HG03280 (cell line): ENCODE measurements at regions not wholly inside any gene's neighbourhood (a gene's known extent, or its start where the extent isn't known, plus 50 kb on each side); places are given as distances from the start of the nearest gene placed in this dataset.

Source experiments
- ATAC-seq: cut with Tn5 transposase; IDR thresholded peaks from one replicate; pipeline ENCODE4 v1.9.1; 2021; ENCODE audit warnings: mild to moderate bottlenecking, moderate library complexity; ENCODE audit not compliant: unreplicated experiment

DNA sequence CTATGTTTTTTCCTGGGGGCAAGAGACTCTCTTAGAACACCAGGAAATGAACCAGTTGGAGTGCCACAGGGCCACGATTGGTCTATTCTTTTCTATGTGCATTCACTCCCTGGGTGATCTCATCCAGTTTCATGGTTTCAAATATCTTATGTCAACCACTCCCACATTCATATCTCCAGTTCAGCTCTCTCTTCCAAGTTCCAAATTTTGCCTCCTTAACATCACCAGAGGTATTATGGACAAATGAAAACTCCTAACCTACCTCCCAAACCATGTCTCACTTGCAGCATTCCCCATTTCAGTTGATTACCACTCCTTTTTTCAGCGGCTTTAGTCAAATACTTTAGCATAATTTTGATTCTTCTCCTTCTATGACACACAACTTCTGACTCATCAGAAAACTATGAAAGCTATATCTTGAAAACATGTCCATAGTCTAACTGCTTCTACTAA lies 203.1 kb upstream of the SEMA6D start:
- ATAC-seq: no peak

DNA sequence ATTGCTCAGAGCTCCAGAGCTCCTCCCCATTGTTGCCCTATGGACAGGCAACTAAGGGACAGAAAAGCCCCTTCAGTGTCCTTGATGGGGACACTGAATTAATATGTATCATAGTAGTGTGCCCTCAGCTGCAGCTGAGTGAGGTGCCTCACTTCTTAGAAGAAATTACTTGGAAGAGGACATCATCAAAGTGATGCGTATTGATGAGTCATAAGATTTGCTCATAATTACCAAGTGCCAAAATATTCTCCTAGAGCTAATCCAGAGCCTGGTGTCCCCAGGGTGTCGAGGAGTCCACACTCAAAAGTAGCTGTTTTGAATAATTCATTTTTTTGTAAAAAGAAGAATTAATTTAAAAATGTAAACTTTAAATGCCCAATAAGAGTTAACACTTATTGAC lies 200.7 kb upstream of the SEMA6D start:
- no peak for ATAC-seq

DNA sequence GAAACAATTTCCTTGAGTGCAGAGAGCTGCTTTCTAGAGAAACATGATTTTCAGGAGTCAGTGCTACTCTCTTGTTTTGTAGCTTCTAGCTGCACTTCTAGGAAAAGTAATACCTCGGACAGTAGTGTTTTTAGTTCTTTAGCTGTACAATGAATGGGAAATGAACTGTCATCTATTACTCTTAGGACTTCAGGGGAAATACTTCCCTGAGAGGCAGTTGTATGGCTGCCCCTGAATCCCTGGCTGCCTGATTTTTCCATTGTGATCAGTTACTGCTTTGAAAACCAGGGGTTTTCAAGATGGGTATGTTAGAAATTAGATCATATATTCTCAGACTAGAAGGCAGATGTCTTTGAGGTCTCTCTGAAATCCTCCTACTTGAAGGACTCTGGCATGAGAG lies 200.3 kb upstream of the SEMA6D start:
- ATAC-seq: no peak

DNA sequence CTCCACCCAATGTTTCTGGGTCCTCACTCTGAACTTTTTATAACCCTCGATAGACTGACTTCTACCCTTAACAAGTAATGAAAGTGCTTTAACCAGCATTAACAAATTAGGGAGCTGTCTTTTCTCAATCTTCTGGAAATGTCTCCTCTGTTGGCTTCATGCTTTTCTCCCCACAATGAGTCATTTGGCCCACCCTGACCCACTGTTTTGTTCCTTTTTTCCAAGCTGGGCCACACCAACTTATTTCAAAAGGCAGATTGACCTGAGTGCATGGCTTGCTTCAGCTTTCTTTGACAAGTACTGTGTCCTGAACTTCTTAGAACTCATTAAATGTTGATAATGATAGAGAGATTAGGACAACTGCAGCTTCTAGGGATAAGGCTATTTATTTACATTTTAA lies 199.6 kb upstream of the SEMA6D start:
- no peak for ATAC-seq

DNA sequence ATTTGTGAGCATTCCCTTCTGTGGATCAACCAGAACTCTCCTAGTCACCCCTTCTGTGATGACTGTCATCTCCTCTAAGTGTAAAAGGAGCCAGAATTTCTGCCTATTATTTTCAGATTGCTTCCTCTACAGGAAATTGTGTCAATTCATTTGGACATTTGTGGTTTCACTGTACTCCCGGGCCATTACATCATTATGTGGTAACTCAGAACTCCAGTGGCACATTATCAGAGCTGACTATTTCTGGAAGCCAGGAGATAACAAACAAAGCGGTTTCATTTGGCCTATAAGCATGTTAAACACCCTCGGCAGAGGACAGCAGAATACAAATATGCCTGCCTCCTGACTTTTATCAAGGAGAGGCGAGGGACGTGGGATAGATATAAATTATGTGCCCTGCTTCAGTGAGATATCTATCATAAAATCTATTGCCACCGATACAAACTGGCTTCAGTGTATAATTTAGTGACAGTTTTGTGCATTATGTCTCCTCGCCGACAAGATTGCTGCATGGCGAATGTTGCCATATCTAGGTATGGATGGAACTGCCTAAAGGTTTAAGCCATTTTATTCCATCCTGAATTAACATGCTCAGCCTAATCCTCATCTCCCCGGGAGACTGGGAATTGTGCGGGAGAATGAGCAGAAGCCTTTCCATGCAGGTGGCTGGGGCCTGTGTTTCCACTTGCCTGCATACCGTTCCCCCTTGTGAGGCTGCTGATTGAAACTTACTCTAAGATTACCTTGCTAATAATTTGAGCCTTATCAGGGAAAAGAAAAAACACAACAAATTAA lies 193.4 kb upstream of the SEMA6D start:
- no peak for ATAC-seq

DNA sequence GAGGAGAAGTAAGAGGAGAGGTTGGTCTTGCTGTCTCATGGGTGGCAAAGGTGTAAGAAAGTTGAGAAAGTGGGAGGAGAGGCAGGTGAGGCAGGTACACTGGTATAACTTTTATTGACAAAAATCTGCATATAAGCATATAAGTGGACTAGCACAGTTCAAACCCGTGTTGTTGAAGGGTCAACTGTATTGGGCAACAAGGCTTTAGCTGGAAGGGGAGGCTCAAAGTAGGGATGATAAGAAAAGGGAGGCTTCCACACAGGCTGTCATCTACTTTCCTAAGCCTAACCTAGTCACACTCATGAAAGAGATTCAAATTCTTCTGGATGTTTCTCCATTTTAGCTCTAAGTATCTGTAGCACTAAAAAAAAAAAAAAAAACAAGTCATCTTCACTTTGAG lies 188.1 kb upstream of the SEMA6D start:
- ATAC-seq: no peak

DNA sequence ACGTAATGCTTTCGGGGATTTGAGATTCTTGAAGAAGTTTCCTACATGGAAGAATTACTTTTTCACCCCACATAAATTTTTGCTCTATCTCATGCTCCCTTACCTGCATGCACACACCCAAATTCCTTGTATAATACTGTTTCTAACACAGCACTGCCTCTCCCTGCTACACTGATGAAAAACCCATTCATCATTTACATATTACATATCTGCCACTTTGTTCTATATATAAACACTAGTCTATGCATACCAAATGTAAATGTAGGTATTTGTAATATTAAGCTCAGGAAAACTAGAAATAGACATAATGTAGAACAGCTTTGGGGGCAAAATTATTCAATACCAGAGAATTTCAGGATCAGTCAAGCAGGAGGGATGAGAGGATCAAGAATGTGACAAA lies 182.6 kb upstream of the SEMA6D start:
- no peak for ATAC-seq

DNA sequence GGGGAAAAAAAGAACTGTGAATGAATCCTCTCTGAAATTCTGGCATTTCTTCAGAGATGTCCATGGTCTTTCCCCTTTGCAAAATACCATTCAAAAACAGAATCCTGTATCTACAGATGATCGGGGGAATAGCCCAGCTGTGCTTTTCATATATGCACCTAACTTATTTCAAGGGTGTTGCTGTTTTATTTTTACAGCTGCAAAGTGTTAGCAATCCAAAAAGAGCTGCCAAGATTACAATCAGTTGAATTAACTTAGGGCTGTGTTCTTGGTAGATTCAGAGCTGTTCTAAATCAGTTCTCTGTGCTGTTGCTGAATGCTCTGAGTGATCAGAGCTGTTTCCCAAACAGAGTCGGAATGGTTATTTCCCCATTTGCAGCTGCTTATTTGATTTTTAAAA lies 175.7 kb upstream of the SEMA6D start:
- no peak for ATAC-seq

DNA sequence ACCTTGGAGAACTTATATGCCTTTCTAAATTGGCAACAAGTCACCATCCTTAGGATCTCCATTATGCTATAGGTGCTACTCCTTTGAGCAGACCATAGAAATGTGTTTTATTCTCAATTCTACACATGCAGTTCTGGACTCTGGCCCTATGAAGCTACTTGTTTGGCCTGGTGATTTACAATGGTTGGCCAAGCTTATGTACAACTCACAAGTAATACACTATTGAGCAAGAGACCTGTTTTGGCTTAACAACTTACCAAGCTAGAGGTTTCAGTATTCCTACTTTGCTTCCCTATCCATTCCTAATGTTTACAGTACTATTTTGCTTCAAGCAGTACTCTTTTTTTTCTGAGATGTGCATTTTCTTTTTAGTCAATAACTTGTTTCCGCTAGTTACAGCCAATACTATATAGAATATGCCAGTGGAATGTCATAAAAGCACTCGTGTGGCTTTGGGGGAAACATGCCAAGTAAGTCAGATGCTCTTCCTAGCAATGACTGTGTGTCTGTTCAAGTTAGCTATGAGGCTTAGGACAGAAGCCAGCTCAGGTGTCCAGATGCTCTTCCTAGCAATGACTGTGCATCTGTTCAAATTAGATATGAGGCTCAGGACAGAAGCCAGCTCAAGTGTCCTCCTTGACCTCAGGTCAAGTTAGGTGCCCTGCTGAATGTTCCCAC lies 174.9 kb upstream of the SEMA6D start:
- no peak for ATAC-seq

DNA sequence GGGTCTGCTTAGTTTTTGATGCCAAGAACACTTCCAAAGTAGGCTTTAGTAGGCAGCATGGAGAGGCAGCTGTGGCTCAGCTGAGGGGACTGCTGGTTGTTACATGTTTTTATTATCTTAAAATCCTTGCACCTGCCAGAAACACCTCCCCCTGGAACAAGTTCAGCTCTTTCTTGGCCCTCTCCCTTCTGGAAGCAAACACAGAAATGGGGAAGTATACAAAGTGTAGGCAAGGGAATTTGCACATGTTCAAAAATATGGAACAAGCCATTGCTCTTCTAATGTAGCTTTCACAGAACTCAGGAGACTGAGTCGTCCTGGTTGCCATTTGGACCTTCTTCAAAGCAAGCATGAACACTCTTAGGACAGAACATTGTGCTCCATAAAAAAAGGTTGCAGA lies 169.1 kb upstream of the SEMA6D start:
- no peak for ATAC-seq

DNA sequence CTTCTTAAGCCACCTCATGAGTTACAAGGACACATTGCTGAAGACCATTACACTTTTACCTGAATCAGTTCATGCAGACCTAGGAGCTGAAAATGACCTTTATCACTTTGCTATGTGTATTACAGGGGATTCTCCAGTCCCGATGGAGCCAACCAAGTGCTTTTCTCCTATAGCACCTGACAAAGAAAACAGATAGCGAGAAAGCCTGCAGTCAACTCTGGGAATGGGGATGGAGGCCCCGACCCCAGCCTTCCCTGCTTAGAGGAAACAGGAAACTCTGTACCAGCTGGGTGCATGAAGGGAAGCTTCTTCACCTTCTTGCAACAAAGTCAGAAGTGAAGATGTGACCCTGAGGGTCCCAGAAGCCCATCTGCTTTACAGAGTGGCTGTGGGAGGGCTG lies 168.3 kb upstream of the SEMA6D start:
- no peak for ATAC-seq

DNA sequence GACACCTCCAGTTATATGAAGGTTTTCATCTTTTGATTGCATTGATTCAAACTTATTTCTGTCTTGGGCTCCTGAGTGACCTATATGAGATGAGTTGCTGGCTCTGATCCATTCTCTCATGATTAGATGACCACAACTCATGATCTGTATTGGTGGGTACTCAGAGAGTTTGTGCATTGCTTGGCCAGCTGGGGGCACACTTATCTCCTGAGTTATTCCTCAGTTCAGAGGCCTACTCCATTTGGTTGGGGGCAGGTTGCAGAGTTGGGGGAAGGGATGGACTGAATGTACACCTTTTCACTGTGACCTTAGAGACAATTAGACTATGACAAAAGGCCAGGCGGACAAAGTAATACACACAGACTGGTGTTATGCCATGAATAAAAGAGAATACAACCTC lies 166.2 kb upstream of the SEMA6D start:
- ATAC-seq: no peak

DNA sequence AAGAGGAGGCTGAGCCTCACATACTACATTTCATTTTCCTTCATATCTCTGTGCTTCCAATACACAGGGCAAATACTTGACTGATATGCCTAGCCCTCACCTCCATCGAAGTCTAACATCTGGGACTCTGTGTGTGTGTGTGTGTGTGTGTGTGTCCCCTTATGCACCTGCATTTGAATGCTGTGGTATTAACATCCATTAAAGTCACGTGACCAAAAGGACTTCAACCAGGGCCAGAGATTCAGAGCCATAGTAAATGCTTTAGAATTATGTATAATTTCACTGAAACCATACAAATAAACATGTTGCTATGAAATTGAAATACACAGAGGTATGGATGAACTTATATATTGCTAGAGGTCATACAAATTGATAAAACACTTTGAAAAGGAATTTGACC lies 165.8 kb upstream of the SEMA6D start:
- ATAC-seq: no peak

DNA sequence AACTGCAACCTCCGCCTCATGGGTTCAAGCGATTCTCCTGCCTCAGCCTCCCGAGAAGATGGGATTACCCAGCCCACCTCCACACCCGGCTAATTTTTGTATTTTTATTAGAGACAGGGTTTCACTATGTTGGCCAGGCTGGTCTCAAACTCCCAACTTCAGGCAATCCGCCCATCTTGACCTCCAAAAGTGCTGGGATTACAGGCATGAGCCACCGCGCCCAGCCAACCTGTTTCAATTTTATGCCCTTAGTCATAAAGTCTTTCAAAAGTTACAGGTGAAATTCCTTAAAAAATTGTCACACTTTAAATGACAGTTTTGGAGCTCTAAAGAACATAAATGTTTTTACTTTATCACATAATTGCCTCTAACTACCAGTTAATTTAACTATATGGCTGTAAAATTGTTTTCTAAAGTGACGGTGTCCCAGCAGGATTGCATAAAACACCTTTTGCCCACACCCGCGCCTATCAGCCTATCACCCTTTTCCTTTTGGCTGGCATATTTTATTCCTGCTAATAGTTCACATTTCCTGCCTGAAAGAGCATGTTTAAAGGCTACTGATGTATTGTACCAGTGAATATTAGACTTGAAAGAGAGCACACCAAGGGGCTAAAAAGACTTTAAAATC lies 164.2 kb upstream of the SEMA6D start:
- ATAC-seq: no peak

DNA sequence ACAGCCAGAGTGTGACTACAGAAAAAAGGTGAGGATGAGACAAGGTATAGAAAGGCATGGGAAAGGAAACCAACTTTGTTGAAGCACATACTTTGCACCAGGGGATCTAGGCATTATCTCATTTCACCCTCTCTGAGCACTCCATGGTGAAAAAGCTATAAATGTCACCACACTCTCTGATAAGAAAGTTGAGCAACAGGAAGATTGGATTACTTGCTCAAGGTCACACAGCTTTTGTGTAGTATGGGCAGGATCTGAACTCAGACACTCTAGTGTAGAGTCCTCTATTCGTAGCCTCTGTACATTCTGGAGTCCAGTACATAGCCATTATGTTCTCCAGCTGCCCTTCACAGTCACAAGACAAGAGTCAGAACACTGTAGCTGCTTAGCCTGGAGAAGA lies 163.4 kb upstream of the SEMA6D start:
- ATAC-seq: no peak

DNA sequence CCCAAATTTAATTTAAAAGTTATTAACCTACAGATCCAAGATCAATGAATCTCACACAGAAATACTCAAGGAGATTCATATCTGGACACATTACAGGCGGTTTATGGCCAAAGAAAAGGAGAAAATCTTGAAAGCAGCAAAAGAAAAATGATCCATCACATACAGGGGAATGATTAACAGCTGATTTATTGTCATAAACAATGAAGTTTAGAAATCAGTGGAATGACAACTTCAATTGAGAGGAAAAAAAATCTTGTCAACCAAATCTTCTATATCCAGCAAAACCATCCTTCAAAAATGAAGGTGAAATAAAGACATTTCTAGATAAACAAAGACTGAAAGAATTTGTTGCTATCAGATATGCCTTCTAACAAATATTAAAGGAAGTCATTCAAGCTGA lies 156.2 kb upstream of the SEMA6D start:
- no peak for ATAC-seq

DNA sequence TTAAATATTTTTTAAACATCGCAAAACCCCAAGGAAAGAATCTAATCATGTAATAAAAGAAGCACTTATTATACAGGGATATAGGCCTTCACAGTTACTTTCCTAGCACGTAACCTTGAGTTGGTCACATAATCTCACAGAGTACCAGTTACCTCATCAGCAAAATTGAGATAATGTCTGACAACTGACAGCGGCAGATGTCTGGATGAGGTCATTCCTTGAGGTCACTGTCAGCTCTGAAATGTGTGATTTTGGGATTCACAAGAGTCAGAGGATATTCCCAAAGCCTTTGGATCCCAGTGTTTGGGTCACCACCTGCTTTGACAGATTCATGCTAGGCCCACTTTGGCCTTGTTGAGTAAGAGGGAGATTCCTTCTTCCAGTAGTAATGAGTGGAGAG lies 151.4 kb upstream of the SEMA6D start:
- no peak for ATAC-seq

DNA sequence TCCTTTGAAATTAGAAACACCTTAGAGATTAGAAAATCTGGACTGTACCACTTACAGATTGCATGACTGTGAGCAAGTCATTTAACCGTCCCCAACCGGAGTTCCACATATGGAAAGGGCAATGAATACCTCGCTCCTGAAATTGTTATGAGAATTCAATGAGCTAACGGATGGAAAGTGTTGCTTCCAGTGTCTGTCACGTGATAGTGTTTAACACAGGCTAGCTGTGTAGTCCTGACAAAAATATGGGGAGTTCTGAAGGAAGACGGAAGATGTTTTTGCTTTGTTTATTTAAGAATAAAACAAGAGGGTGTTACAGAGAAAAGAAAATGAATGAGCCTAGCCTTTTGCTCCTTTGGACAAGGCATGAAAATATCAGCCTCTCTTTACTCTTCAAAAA lies 150.7 kb upstream of the SEMA6D start:
- no peak for ATAC-seq

DNA sequence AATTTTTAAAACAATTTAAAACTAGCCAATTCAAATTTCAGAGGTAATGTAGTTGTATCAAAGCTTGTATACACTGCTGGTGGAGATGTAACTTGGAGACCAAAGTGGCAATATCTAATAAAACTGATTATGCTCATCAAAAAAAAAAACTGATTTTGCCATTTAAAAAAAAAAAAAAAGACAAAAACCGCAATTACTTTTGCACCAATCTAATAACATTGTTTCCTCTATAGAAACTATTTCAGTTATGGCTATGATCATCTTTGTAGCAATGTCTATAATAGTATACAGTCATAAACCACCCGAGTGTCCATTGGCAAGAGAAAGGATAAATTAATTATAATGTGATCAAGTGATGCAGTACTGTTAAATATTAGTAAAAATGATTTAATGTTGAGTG lies 149.3 kb upstream of the SEMA6D start:
- ATAC-seq: no peak

DNA sequence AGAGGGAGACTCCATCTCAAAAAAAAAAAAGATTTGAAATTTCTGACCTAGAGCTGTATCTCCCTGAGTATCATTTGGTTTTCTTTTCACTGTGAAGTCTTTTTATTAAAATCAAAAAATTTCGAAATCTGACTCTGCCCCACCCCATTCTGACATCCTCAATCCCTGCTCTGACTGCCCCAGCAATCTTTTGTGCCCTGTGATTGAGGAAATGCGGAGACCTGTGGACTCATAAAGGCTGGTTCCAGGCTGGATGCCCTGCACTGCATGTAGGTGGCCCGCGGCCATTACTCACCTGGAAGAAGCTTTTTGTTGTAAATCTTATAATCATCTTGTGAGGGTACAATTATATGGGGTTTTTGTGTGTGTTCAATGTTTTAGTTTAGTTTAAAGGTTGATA lies 147.3 kb upstream of the SEMA6D start:
- no peak for ATAC-seq

DNA sequence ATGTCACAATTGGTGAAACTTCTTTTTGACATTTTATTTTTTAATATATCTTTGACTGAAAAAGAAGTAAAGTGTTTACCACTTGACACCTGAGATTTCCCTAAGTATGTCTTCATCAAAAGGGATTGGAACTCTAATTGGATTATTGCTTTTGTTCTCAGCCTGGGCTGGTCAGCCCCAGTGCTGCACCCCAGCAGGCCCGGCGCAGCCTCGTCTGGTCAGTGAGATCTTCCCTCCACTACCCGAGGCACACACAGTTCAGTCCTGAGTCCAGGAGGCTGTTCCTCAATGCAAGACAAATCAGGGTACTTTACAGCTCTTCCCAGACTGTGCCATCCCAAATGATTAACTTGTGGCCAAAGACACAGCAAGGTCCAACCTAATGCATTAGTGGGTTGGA lies 146.9 kb upstream of the SEMA6D start:
- no peak for ATAC-seq
